ENCODE measurements at regions not wholly inside any gene's neighbourhood (a gene's known extent, or its start where the extent isn't known, plus 50 kb on each side); places are given as distances from the start of the nearest gene placed in this dataset.
A peak's percentile ranks its signal among the peaks of the same experiment; 100 is the strongest.

DNA sequence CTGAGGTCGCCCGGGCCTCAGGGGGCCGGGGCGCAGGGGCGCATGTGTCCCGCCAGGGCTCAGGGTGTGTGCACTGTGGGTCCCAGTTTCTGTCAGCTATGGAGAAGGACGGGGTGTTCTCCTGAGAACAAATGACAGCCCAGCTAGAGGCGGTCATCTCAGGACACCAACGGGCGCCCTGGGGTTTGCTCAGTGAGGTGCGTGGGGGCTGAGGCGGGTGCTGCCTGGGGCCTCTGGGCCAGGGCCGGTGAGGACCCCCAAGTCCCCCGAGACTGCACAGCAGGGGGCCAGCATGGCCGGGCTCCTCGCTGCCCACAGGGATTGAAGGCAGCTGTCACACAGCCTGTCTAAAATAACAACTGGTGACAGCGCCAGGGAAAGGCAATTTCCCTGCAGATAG lies 808.8 kb upstream of the SOX11 start:
- TF ChIP-seq, protein P1, sequence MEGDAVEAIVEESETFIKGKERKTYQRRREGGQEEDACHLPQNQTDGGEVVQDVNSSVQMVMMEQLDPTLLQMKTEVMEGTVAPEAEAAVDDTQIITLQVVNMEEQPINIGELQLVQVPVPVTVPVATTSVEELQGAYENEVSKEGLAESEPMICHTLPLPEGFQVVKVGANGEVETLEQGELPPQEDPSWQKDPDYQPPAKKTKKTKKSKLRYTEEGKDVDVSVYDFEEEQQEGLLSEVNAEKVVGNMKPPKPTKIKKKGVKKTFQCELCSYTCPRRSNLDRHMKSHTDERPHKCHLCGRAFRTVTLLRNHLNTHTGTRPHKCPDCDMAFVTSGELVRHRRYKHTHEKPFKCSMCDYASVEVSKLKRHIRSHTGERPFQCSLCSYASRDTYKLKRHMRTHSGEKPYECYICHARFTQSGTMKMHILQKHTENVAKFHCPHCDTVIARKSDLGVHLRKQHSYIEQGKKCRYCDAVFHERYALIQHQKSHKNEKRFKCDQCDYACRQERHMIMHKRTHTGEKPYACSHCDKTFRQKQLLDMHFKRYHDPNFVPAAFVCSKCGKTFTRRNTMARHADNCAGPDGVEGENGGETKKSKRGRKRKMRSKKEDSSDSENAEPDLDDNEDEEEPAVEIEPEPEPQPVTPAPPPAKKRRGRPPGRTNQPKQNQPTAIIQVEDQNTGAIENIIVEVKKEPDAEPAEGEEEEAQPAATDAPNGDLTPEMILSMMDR (conservative IDR thresholded peaks at IDR 0.05; ENCODE audit: low read depth, low read length), result no peak
- DNase-seq (ENCODE audit: low read depth), result no peak
- H3K4me3 ChIP-seq (ENCODE audit: low read depth, low read length), result no peak overlapping the region

DNA sequence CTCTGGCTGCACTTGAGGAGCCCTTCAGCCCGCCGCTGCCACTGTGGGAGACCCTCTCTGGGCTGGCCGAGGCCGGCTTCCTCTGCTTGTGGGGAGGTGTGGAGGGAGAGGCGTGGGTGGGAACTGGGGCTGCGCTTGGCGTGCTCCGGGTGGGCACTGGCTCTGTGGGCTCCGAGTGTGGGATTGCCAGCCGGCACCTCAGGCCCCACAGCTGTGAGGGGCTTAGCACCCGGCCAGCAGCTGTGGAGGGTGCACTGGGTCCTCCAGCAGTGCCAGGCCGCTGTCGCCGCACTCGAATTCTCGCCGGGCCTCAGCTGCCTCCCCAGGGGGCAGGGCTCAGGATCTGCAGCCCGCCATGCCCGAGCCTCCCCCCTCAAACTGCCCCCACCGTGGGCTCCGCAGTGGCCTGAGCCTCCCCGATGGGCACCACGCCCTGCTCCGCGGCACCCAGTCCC lies 808.0 kb upstream of the SOX11 start:
- TF ChIP-seq, protein P1 (conservative IDR thresholded peaks at IDR 0.05; ENCODE audit: low read depth, low read length), result no peak
- no peak for DNase-seq (ENCODE audit: low read depth)

DNA sequence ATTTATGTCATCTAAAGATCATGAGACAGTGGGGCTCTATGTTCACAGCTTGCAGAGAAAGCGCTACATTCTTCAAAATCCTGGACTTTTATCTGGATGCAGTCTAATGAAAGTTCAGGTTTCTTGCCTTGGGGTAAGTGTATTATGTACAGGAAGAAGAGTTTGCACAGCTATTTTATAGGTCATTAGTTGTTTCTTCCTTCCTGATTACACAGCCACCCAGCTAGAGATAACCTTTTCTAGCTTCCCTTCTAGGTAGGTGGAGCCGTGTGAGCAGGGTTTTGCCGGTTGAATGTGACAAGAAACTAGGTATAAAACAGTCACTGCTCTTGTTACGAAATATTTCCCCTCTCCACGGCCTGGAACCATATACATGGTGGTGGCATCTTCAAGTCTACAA lies 800.8 kb upstream of the SOX11 start:
- TF ChIP-seq, protein P1 (conservative IDR thresholded peaks at IDR 0.05; ENCODE audit: low read depth, low read length), result no peak
- H3K4me3 ChIP-seq (ENCODE audit: low read depth, low read length), result no peak overlapping the region

More for the DNA sequence above, 808.0 kb upstream of the SOX11 start:
- H3K4me3 ChIP-seq (ENCODE audit: low read depth, low read length), result no peak overlapping the region

DNA sequence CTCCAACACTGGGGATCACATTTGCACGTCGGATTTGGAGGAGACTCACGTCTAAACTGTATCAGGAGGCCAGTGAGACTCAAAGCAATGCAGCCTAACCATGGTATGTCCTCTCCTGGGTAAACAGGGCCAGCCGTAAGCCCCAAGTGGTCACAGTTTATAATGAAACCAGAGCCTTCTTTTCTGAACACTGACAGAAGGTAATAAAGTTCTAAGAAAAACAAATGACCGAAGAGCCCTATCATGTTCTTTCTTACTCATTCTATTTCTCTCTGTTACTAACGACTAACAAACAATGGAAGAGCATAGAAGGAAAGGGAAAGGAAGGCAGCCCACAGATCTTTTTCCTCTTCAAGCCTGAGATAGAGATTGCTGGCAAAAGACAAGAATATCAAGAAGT lies 796.8 kb upstream of the SOX11 start:
- H3K4me3 ChIP-seq (ENCODE audit: low read depth, low read length), result no peak overlapping the region
- no peak for DNase-seq (ENCODE audit: low read depth)
- TF ChIP-seq, protein P1 (conservative IDR thresholded peaks at IDR 0.05; ENCODE audit: low read depth, low read length), result no peak

More for the DNA sequence above, 800.8 kb upstream of the SOX11 start:
- DNase-seq (ENCODE audit: low read depth), result no peak

DNA sequence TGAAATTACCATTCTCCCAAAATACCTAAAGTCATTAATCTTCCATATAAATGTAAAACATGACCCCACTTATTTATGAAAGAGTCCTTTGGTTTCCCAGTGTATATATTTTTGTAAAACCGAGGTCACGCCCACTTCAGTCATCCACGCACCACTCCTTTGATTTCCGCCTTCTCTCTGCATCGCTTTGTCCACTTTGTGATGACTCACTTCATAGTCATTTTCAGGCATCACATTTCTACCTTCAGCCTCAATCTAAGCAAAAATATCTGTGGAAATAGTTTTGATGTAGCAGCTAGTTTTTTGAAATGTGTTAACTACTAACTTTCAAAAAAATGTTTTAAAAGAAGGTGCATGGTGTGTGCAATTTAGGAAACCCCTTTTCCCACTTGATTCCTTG lies 793.5 kb upstream of the SOX11 start:
- no peak overlapping the region for H3K4me3 ChIP-seq (ENCODE audit: low read depth, low read length)
- DNase-seq (ENCODE audit: low read depth), result peak; percentile 78
- TF ChIP-seq, protein P1 (conservative IDR thresholded peaks at IDR 0.05; ENCODE audit: low read depth, low read length), result no peak

DNA sequence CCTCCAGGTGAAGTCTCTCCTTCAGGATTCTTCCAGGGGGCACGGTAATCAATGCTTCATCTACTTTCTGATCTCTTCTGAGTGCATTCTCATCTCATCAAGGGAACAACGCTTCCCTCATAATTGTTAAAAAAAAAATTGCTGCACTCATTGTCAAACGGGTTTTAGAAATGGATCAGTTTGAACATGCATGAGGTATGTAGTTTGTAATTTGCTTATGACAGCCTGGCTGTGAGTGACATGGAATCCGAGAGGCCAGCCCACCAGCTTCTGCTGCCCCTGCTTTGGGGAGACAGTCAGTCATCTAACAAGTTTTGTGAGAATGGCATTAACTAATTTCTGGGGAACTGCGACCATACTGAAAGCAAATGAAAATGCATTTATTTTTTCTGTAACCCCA lies 791.9 kb upstream of the SOX11 start:
- TF ChIP-seq, protein P1 (conservative IDR thresholded peaks at IDR 0.05; ENCODE audit: low read depth, low read length), result no peak
- no peak overlapping the region for H3K4me3 ChIP-seq (ENCODE audit: low read depth, low read length)
- DNase-seq (ENCODE audit: low read depth), result no peak

All from choroid plexus epithelial cell (primary cell).